ENCODE measurements at regions not wholly inside any gene's neighbourhood (a gene's known extent, or its start where the extent isn't known, plus 50 kb on each side); places are given as distances from the start of the nearest gene placed in this dataset.

DNA sequence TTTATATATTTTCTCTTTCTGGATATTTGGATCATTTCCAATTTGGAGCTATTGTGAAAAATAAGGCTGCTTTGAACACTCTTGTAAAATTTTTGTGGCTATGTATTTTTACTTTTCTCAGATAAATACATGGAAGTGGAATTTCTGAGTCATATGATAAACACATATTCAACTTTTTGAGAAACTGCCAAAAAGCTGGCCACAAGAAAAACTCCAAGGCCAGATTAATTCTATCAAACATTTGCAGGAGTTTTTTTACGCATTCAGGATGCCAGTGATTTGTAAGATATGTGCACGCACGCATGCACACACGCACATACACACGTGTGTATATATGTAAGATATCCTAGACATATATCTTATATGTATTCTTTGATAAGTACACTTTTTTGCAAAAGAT, 477.5 kb upstream of the SPHKAP start:
- Histone ChIP-seq H3K4me1 (no peaks in the 10 kb centered on the region), H3K27me3 (ENCODE audit: low read depth) (0 out of 2 replicates have a peak, but pooled peaks cover 3% of the 10 kb centered on the region), H3K9me3 (no peaks in the 10 kb centered on the region), H3K36me3 (replicated peaks) (no peaks in the 10 kb centered on the region), H3K4me3 (no peak overlapping the region)
- no peak for DNase-seq (ENCODE audit: low spot score in 2 of 2)
- in situ Hi-C loops (cut with MboI; ENCODE audit: low sequenced_read_pairs): loop anchor here (25.0 kb wide), 2 partner anchors 597 to 722 kb away; no protein-coding TSS in a partner anchor

DNA sequence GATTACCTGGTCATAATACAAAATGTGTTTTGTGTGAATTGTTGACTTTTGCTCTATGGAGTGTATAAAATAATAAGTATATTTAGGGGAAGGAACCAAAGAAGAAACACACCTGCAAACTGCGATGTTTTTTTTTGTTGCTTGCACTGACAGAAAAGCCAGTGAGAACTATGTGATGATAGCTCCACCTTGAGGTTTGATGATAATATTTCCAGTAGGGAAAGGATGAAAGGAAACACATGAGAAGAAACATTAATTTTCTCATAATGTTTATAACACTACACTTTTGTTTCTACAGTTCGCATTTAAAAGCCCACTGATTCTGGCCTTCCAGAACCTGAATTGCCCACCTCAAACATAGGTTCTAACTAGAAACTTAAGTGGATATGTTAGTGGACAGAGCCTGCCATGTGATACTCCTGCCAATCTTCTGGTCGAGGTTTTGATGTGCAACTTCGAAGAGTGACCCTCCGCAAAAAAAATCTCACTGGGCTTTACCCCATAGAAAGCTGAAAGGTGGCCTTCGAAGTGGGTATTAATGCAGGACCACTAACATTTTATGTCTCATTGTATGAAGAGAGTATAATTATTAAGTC, 476.4 kb upstream of the SPHKAP start:
- Histone ChIP-seq H3K9me3 (no peaks in the 10 kb centered on the region), H3K4me1 (no peaks in the 10 kb centered on the region), H3K36me3 (replicated peaks) (no peaks in the 10 kb centered on the region), H3K4me3 (no peak overlapping the region), H3K27me3 (ENCODE audit: low read depth) (0 out of 2 replicates have a peak, but pooled peaks cover 3% of the 10 kb centered on the region)
- in situ Hi-C loops (cut with MboI; ENCODE audit: low sequenced_read_pairs): loop anchor here (25.0 kb wide), 2 partner anchors 596 to 721 kb away; no protein-coding TSS in a partner anchor
- DNase-seq (ENCODE audit: low spot score in 2 of 2): peak in 1 of 2 experiments; percentile 28

DNA sequence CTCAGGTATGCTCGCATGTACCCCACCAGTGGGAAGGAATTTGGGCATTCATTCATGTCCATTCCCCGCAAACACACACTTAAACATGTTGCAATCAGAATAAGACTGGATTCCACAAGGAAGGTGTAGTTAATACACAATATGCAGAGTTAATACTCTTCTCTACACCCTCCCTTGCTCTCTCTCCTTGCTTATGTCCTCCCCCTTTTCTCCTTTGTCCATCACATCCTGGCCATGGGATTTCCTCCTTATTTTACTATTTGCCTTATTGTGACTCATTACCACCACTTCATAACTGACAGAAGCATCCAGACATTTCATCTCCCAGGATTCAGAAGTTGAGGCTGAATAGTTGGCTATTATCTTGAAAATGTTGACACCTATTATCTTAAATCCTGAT, 473.8 kb upstream of the SPHKAP start:
- DNase-seq (ENCODE audit: low spot score in 2 of 2): no peak
- in situ Hi-C loops (cut with MboI; ENCODE audit: low sequenced_read_pairs): loop anchor here (25.0 kb wide), 2 partner anchors 593 to 718 kb away; no protein-coding TSS in a partner anchor
- Histone ChIP-seq H3K4me3 (no peak overlapping the region), H3K4me1 (no peaks in the 10 kb centered on the region), H3K9me3 (no peaks in the 10 kb centered on the region), H3K36me3 (replicated peaks) (no peaks in the 10 kb centered on the region), H3K27me3 (ENCODE audit: low read depth) (0 out of 2 replicates have a peak, but pooled peaks cover 3% of the 10 kb centered on the region)

DNA sequence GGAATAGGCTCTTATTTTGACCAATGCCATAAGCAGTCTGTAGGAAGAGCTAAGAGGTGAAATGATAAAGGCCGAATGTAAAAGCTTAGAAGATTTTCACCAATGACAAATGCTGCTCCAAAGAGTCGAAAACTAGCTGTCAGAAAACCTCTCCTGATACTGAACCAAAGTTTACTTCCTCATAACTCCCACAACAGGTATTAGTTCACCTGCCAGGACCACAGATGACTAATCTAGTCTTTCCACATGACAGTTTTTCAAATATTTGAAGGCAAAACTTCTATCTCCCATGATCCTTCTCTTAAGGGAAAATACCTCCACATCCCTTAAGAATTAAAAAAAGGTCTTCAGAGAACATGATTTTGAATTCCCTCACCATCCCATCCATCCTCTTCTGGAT, 473.2 kb upstream of the SPHKAP start:
- no peak for DNase-seq (ENCODE audit: low spot score in 2 of 2)
- in situ Hi-C loops (cut with MboI; ENCODE audit: low sequenced_read_pairs): loop anchor here (25.0 kb wide), 2 partner anchors 592 to 717 kb away; no protein-coding TSS in a partner anchor
- 0 out of 2 replicates have a peak, but pooled peaks cover 3% of the 10 kb centered on the region for H3K27me3 ChIP-seq (ENCODE audit: low read depth)
- H3K4me3 ChIP-seq: no peak overlapping the region
- H3K36me3 ChIP-seq (replicated peaks): no peaks in the 10 kb centered on the region
- no peaks in the 10 kb centered on the region for H3K4me1 ChIP-seq
- H3K9me3 ChIP-seq: no peaks in the 10 kb centered on the region

DNA sequence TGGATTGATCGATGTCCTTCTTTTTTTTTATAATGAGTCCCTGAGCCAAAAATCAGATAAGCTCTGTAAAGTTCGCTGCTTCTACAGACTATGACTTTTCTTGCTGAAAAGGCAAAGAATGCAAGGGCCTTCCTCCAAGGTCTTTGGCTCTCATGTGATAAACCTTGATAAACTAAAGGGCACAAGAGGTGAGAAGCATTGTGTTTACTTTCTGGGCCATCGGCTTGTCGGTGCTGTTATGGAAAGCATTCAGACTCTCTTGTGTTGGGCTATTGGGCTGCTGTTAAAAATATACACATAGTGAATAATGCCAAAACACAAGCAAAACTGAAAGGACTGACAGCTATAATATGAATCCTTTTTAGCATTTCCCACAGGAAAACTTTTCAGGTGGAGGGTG, 472.4 kb upstream of the SPHKAP start:
- H3K27me3 ChIP-seq (ENCODE audit: low read depth): 0 out of 2 replicates have a peak, but pooled peaks cover 3% of the 10 kb centered on the region
- no peak overlapping the region for H3K4me3 ChIP-seq
- no peaks in the 10 kb centered on the region for H3K4me1 ChIP-seq
- DNase-seq (ENCODE audit: low spot score in 2 of 2): no peak
- no peaks in the 10 kb centered on the region for H3K36me3 ChIP-seq (replicated peaks)
- H3K9me3 ChIP-seq: no peaks in the 10 kb centered on the region
- in situ Hi-C loops (cut with MboI; ENCODE audit: low sequenced_read_pairs): loop anchor here (25.0 kb wide), 2 partner anchors 592 to 717 kb away; no protein-coding TSS in a partner anchor

DNA sequence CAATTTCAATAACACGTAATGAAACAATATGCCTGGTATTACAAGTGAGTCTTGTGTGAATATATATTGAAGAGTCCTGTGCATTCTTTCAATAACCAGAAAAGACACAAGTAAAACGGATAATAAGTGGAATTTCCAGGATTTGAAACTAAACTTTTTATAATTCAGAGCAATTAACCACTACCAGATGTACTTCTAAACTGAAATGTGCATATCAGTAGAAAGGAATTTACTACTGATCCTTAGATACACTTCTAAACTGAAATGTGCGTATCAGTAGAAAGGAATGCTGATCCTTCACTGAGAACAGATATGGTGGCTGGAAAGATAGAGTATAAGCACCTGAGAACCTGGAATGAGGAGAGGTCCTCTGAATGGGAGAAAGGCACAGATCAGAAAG, 470.9 kb upstream of the SPHKAP start:
- Histone ChIP-seq H3K9me3 (no peaks in the 10 kb centered on the region), H3K36me3 (replicated peaks) (no peaks in the 10 kb centered on the region), H3K4me3 (no peak overlapping the region), H3K4me1 (no peaks in the 10 kb centered on the region), H3K27me3 (ENCODE audit: low read depth) (0 out of 2 replicates have a peak, but pooled peaks cover 3% of the 10 kb centered on the region)
- in situ Hi-C loops (cut with MboI; ENCODE audit: low sequenced_read_pairs): loop anchor here (25.0 kb wide), 2 partner anchors 590 to 715 kb away; no protein-coding TSS in a partner anchor
- DNase-seq (ENCODE audit: low spot score in 2 of 2): no peak

DNA sequence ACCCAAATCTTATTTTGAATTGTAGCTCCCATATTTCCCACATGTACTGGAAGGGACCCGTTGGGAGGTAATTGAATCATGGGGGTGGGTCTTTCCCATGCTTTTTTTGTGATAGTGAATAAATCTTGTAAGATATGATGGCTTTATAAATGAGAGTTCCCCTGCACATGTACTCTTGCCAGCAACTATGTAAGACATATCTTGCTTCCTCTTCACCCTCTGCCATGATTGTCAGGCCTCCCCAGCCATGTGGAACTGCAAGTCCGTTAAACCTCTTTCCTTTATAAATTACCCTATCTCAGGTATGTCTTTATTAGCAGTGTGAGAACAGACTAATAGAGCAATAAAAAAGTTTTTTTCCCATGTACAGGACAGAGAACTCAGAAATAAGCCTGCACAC, 468.4 kb upstream of the SPHKAP start:
- no peak for DNase-seq (ENCODE audit: low spot score in 2 of 2)
- Histone ChIP-seq H3K9me3 (no peaks in the 10 kb centered on the region), H3K36me3 (replicated peaks) (no peaks in the 10 kb centered on the region), H3K4me1 (no peaks in the 10 kb centered on the region), H3K27me3 (ENCODE audit: low read depth) (0 out of 2 replicates have a peak, but pooled peaks cover 3% of the 10 kb centered on the region), H3K4me3 (no peak overlapping the region)
- in situ Hi-C loops (cut with MboI; ENCODE audit: low sequenced_read_pairs): loop anchor here (25.0 kb wide), 2 partner anchors 588 to 713 kb away; no protein-coding TSS in a partner anchor

DNA sequence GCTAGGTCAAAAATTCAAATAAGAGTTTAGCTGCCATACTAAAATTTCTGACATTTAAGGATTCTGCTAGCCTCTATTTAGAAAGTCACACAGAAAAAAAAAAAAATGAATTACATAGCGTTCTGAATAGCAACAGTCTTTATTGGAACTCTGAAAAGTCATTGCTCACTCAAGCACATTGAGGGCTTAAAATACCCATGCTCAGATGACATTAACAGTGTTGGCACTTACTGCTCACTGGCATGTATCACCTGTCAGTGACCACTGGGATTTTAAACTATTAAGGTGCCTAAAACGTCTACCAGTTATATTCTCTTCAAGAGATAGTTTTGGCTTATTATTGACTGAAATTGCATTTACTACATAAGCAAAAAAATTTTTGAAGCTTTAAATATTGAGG, 468.0 kb upstream of the SPHKAP start:
- Histone ChIP-seq H3K36me3 (replicated peaks) (no peaks in the 10 kb centered on the region), H3K4me3 (no peak overlapping the region), H3K4me1 (no peaks in the 10 kb centered on the region), H3K27me3 (ENCODE audit: low read depth) (0 out of 2 replicates have a peak, but pooled peaks cover 2% of the 10 kb centered on the region), H3K9me3 (no peaks in the 10 kb centered on the region)
- no peak for DNase-seq (ENCODE audit: low spot score in 2 of 2)
- in situ Hi-C loops (cut with MboI; ENCODE audit: low sequenced_read_pairs): no loop called here

DNA sequence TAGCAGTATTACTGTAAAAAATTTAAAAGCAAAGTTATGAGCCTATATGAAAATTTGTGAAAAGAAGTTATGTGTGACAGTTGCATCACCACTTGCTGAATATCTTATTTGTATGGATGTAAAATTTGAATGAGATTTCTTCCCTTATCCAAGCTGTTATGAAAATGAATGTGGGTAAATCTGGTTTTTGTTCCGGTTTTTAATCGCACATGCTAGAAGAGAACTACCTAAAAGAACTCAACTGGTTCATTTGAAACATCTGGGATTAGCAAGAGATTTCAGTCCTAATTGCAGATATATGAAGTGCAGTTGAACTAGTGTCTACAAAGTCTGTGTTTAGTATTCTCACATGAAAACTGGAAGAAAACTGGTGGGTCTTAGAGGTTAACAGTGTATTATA, 467.1 kb upstream of the SPHKAP start:
- Histone ChIP-seq H3K36me3 (replicated peaks) (no peaks in the 10 kb centered on the region), H3K9me3 (no peaks in the 10 kb centered on the region), H3K27me3 (ENCODE audit: low read depth) (no peaks in the 10 kb centered on the region), H3K4me3 (no peak overlapping the region), H3K4me1 (no peaks in the 10 kb centered on the region)
- no peak for DNase-seq (ENCODE audit: low spot score in 2 of 2)
- in situ Hi-C loops (cut with MboI; ENCODE audit: low sequenced_read_pairs): no loop called here

DNA sequence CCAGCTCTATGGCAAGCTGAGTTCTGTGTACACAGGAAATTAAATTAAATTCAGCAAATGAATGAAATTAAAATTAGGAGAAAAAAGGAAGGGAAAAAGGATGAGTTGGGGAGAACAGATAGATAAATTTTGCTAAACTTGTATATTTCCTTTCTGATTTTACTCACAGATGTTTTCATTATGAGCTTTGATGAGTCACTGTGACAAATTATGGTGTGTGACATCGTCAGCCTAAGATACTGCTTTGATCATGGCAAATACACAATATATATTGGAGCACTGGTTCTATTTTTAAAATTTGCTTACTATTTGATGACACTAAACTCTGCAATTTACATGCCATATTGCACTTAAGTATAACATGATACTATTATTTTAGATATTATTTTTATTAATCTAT, 464.6 kb upstream of the SPHKAP start:
- no peaks in the 10 kb centered on the region for H3K27me3 ChIP-seq (ENCODE audit: low read depth)
- in situ Hi-C loops (cut with MboI; ENCODE audit: low sequenced_read_pairs): no loop called here
- no peaks in the 10 kb centered on the region for H3K36me3 ChIP-seq (replicated peaks)
- H3K4me3 ChIP-seq: no peak overlapping the region
- no peaks in the 10 kb centered on the region for H3K4me1 ChIP-seq
- DNase-seq (ENCODE audit: low spot score in 2 of 2): no peak
- H3K9me3 ChIP-seq: no peaks in the 10 kb centered on the region

DNA sequence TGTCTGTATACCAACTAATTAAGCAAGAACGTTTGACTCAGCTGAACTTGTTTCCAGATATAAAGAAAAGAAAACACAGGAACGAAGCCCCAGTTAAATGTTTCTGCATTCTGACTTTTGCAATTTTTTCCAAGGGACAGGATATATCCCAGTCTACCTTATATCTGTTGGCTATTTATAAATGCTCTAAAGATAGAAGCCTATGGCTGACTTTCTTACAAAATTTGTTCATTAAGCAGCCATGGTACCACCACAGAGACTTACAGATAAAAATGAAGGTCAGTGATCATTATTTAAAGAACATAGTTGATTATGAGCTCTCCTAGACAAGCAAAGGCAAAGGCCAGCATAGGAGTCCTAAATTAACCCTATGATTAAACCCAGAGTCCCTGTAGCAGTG, 462.7 kb upstream of the SPHKAP start:
- no peaks in the 10 kb centered on the region for H3K36me3 ChIP-seq (replicated peaks)
- no peak overlapping the region for H3K4me3 ChIP-seq
- no peaks in the 10 kb centered on the region for H3K27me3 ChIP-seq (ENCODE audit: low read depth)
- no peaks in the 10 kb centered on the region for H3K9me3 ChIP-seq
- in situ Hi-C loops (cut with MboI; ENCODE audit: low sequenced_read_pairs): no loop called here
- no peak for DNase-seq (ENCODE audit: low spot score in 2 of 2)
- H3K4me1 ChIP-seq: no peaks in the 10 kb centered on the region

DNA sequence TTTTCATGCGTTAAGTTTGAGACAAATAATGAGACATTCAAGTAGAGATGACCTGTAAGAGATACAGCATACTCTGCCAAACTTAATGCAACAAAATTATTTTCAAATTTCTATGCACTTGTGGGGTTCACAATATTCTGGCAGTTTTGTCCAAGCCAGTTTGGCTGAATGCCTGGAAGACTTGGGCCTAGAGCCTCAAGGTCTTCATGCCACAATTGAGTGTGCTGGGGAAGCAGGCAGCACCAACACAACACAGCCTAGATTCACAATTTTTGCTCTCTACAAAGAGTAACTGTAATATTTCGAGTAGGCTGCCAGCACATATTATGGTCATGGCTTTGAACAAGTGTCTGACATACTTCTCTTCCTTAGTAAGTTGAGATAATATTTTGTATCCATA, 461.4 kb upstream of the SPHKAP start:
- Histone ChIP-seq H3K4me1 (no peaks in the 10 kb centered on the region), H3K4me3 (no peak overlapping the region), H3K9me3 (no peaks in the 10 kb centered on the region), H3K36me3 (replicated peaks) (no peaks in the 10 kb centered on the region), H3K27me3 (ENCODE audit: low read depth) (no peaks in the 10 kb centered on the region)
- in situ Hi-C loops (cut with MboI; ENCODE audit: low sequenced_read_pairs): no loop called here
- no peak for DNase-seq (ENCODE audit: low spot score in 2 of 2)

DNA sequence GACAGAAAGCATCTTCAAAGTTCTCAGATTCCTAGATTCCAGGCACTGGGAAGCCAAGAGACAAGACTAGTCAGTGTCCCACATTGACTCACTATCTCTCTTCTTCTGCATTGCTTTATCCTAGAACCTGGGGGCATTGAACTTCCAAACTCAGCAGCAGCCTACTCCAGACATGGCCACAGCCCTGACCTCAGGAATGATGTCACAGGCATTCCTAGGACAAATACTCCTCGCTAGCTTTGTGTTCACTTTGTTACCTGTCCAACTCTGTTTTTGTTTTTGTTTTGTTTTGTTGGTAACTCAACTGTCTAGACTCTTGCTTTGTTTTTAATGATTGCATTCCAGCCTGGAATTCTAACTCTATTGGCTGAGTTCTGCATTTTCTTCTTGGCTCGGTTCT, 449.3 kb upstream of the SPHKAP start:
- DNase-seq (ENCODE audit: low spot score in 2 of 2): no peak
- Histone ChIP-seq H3K27me3 (ENCODE audit: low read depth) (no peaks in the 10 kb centered on the region), H3K36me3 (replicated peaks) (no peaks in the 10 kb centered on the region), H3K4me1 (no peaks in the 10 kb centered on the region), H3K4me3 (no peak overlapping the region), H3K9me3 (no peaks in the 10 kb centered on the region)
- in situ Hi-C loops (cut with MboI; ENCODE audit: low sequenced_read_pairs): no loop called here

DNA sequence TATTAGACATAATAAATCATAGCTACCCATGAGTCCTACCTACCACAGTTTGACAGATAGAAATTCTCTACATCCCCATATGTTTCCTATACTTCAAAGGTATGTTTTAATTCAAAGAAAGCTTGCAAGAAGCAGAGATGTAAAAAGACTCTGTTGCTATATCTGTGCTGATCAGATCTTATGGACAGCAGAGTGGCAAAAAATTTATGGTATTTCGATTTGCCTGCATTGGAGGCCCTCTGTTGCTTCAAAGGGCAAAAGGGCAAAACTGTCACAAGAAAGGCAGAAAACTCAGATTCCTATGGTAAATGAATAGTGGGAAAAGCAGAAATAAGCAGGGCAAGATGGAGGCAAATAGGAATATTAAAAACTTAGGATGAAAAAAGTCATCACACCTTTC, 447.8 kb upstream of the SPHKAP start:
- in situ Hi-C loops (cut with MboI; ENCODE audit: low sequenced_read_pairs): no loop called here
- H3K9me3 ChIP-seq: no peaks in the 10 kb centered on the region
- no peak overlapping the region for H3K4me3 ChIP-seq
- no peaks in the 10 kb centered on the region for H3K27me3 ChIP-seq (ENCODE audit: low read depth)
- no peaks in the 10 kb centered on the region for H3K36me3 ChIP-seq (replicated peaks)
- DNase-seq (ENCODE audit: low spot score in 2 of 2): no peak
- no peaks in the 10 kb centered on the region for H3K4me1 ChIP-seq

Measured in HAP-1 (cell line).